ENCODE measurements at regions not wholly inside any gene's neighbourhood (a gene's known extent, or its start where the extent isn't known, plus 50 kb on each side); places are given as distances from the start of the nearest gene placed in this dataset.

DNA sequence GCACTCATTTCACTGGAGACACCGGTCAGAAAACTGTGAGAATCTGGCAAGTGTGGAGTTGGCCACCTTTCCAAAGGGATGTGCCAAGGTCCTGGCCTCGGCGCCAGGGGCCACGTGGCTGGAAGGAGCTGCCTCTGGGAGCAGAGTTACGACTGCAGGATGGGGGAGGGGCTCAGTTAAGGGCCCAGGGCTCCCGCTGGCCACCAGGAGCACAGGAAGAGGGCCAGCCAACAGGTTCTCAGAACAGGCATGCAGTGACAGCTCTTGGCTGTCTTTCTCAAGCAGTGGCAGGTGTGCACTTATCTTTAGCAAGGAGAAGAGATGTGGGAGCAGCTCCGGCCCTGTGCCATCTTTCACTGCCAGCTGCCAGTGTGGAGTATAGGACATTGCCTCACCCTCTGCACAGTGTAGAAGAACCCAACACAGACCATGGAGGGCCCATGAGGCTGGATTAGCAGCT, 115.9 kb upstream of the RBPJ start:
- DNase-seq, result no peak
- Histone ChIP-seq H3K36me3 (ENCODE audit: control insufficient read depth, insufficient read depth, low read length) (no peaks in the 10 kb centered on the region), H3K4me3 (ENCODE audit: low read depth, low read length) (no peak overlapping the region), H3K4me1 (no peaks in the 10 kb centered on the region), H3K9me3 (no peaks in the 10 kb centered on the region), H3K27me3 (replicated peaks; ENCODE audit: control insufficient read depth, insufficient read depth, low read length) (no peaks in the 10 kb centered on the region)
- ChIA-PET CTCF (no interaction called here), POLR2A (no interaction called here)
- no TSS peak for BruUV-seq (replicated peaks)
- no peaks in the 10 kb centered on the region for H3K36me3 Mint-ChIP-seq (ENCODE audit: insufficient read depth, unreplicated experiment)
- no peaks in the 10 kb centered on the region for H3K9me3 Mint-ChIP-seq (ENCODE audit: unreplicated experiment)
- H3K4me3 Mint-ChIP-seq (ENCODE audit: unreplicated experiment), result no peak overlapping the region
- intact Hi-C loops (cut with micrococcal nuclease; ENCODE audit: unreplicated experiment), result no loop called here
- no peak overlapping the region for H3K27ac Mint-ChIP-seq (ENCODE audit: unreplicated experiment)
- peaks cover 20% of the 10 kb centered on the region for H3K27me3 Mint-ChIP-seq (ENCODE audit: insufficient read depth, unreplicated experiment)
- H3K4me1 Mint-ChIP-seq (ENCODE audit: low read depth, unreplicated experiment), result no peaks in the 10 kb centered on the region
- no peak for TF ChIP-seq CTCF (IDR thresholded peaks at IDR 0.05; ENCODE audit: insufficient read depth in 1 of 2, low read depth in 1 of 2, low read length in 1 of 2, severe bottlenecking in 1 of 2, unreplicated experiment in 1 of 2)

- ChIA-PET POLR2A (no interaction called here), CTCF (no interaction called here)
- Mint-ChIP-seq H3K4me3 (ENCODE audit: unreplicated experiment) (no peak overlapping the region), H3K4me1 (ENCODE audit: low read depth, unreplicated experiment) (no peaks in the 10 kb centered on the region), H3K9me3 (ENCODE audit: unreplicated experiment) (no peaks in the 10 kb centered on the region), H3K27ac (ENCODE audit: unreplicated experiment) (no peak overlapping the region), H3K27me3 (ENCODE audit: insufficient read depth, unreplicated experiment) (peaks cover 21% of the 10 kb centered on the region), H3K36me3 (ENCODE audit: insufficient read depth, unreplicated experiment) (no peaks in the 10 kb centered on the region)
- DNase-seq, result no peak
- no peak overlapping the region for H3K4me3 ChIP-seq (ENCODE audit: low read depth, low read length)
- no peak for TF ChIP-seq CTCF (IDR thresholded peaks at IDR 0.05; ENCODE audit: insufficient read depth in 1 of 2, low read depth in 1 of 2, low read length in 1 of 2, severe bottlenecking in 1 of 2, unreplicated experiment in 1 of 2)
- intact Hi-C loops (cut with micrococcal nuclease; ENCODE audit: unreplicated experiment), result no loop called here
- no peaks in the 10 kb centered on the region for H3K4me1 ChIP-seq
- no TSS peak for BruUV-seq (replicated peaks)
- H3K27me3 ChIP-seq (replicated peaks; ENCODE audit: control insufficient read depth, insufficient read depth, low read length), result no peaks in the 10 kb centered on the region
- H3K9me3 ChIP-seq, result no peaks in the 10 kb centered on the region
- no peaks in the 10 kb centered on the region for H3K36me3 ChIP-seq (ENCODE audit: control insufficient read depth, insufficient read depth, low read length)
Measured at GRCh38 chr4:26206339-26206738, 114.5 kb upstream of the RBPJ start.

DNA sequence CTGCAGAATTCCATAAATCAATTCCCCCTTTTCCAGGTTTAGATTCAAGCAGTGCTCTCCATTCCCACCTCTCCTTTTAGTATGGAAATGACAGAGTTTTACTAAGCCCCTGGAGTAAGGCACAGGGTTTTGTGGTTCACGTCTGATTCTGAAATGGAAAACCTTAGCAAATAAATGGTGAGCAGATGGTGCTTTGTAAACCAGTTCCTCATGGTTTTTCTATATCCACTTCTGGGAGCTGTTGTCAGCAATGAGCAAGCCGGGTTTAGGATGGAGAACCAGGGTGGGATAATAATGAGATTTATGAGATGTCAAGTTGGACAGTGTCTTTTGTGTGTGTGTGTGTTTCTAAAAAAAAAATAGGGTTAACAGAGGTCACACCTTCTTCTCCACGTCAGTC, 113.8 kb upstream of the RBPJ start:
- Histone ChIP-seq H3K36me3 (ENCODE audit: control insufficient read depth, insufficient read depth, low read length) (no peaks in the 10 kb centered on the region), H3K4me1 (no peaks in the 10 kb centered on the region), H3K4me3 (ENCODE audit: low read depth, low read length) (no peak overlapping the region), H3K27me3 (replicated peaks; ENCODE audit: control insufficient read depth, insufficient read depth, low read length) (no peaks in the 10 kb centered on the region), H3K9me3 (no peaks in the 10 kb centered on the region)
- peaks cover 17% of the 10 kb centered on the region for H3K27me3 Mint-ChIP-seq (ENCODE audit: insufficient read depth, unreplicated experiment)
- POLR2A ChIA-PET, result no interaction called here
- H3K36me3 Mint-ChIP-seq (ENCODE audit: insufficient read depth, unreplicated experiment), result no peaks in the 10 kb centered on the region
- no TSS peak for BruUV-seq (replicated peaks)
- TF ChIP-seq CTCF (IDR thresholded peaks at IDR 0.05; ENCODE audit: insufficient read depth in 1 of 2, low read depth in 1 of 2, low read length in 1 of 2, severe bottlenecking in 1 of 2, unreplicated experiment in 1 of 2), result no peak
- no peaks in the 10 kb centered on the region for H3K9me3 Mint-ChIP-seq (ENCODE audit: unreplicated experiment)
- intact Hi-C loops (cut with micrococcal nuclease; ENCODE audit: unreplicated experiment), result no loop called here
- CTCF ChIA-PET, result no interaction called here
- H3K4me3 Mint-ChIP-seq (ENCODE audit: unreplicated experiment), result no peak overlapping the region
- no peaks in the 10 kb centered on the region for H3K4me1 Mint-ChIP-seq (ENCODE audit: low read depth, unreplicated experiment)
- no peak overlapping the region for H3K27ac Mint-ChIP-seq (ENCODE audit: unreplicated experiment)
- DNase-seq, result no peak
